ENCODE measurements at regions not wholly inside any gene's neighbourhood (a gene's known extent, or its start where the extent isn't known, plus 50 kb on each side); places are given as distances from the start of the nearest gene placed in this dataset.
"Not testable (repeated sequence)": the region's sequence is repeated elsewhere in the genome, so short reads cannot be mapped to it uniquely, and the experiment has no call there.

- H3K9me1 ChIP-seq (ENCODE audit: control insufficient read depth, extremely low read depth, insufficient read depth, low read length); H3K36me3 ChIP-seq (ENCODE audit: control insufficient read depth in 2 of 2, extremely low read depth in 1 of 2, insufficient read depth in 2 of 2, low read length in 2 of 2); H3K9ac ChIP-seq (ENCODE audit: control insufficient read depth, extremely low read depth, insufficient read depth, low read length); H2AFZ ChIP-seq (ENCODE audit: control insufficient read depth, low read length); H3K27ac ChIP-seq (ENCODE audit: control insufficient read depth, insufficient read depth, low read length); H4K20me1 ChIP-seq (ENCODE audit: control insufficient read depth, extremely low read depth, insufficient read depth, low read length); H3K4me2 ChIP-seq (ENCODE audit: control insufficient read depth, extremely low read depth, insufficient read depth, low read depth, low read length); H3K27me3 ChIP-seq (ENCODE audit: control insufficient read depth, extremely low read depth, insufficient read depth, low read length); H3K4me3 ChIP-seq (ENCODE audit: control insufficient read depth in 2 of 3, extremely low read depth in 1 of 3, insufficient read depth in 2 of 3, low read depth in 1 of 3, low read length in 3 of 3); H3K79me2 ChIP-seq (ENCODE audit: control insufficient read depth, insufficient read depth, low read length); H3K9me3 ChIP-seq (ENCODE audit: control insufficient read depth, low read depth, low read length); dilution Hi-C loops (cut with MboI; ENCODE audit: extremely low pct_ligation_motif_present, low sequenced_read_pairs); H3K4me1 ChIP-seq (ENCODE audit: control insufficient read depth, extremely low read depth, insufficient read depth, low read length); DNase-seq (ENCODE audit: low read depth, low spot score); FAIRE-seq: not testable (repeated sequence)
Observed at GRCh38 chr12:8399496-8400034, 56.2 kb upstream of the CLEC6A start.

- H3K27me3 ChIP-seq (ENCODE audit: control insufficient read depth, extremely low read depth, insufficient read depth, low read length); H3K4me1 ChIP-seq (ENCODE audit: control insufficient read depth, extremely low read depth, insufficient read depth, low read length); H3K36me3 ChIP-seq (ENCODE audit: control insufficient read depth in 2 of 2, extremely low read depth in 1 of 2, insufficient read depth in 2 of 2, low read length in 2 of 2); FAIRE-seq; H2AFZ ChIP-seq (ENCODE audit: control insufficient read depth, low read length); H4K20me1 ChIP-seq (ENCODE audit: control insufficient read depth, extremely low read depth, insufficient read depth, low read length); H3K9me1 ChIP-seq (ENCODE audit: control insufficient read depth, extremely low read depth, insufficient read depth, low read length); H3K9ac ChIP-seq (ENCODE audit: control insufficient read depth, extremely low read depth, insufficient read depth, low read length); H3K79me2 ChIP-seq (ENCODE audit: control insufficient read depth, insufficient read depth, low read length); H3K27ac ChIP-seq (ENCODE audit: control insufficient read depth, insufficient read depth, low read length); H3K4me3 ChIP-seq (ENCODE audit: control insufficient read depth in 2 of 3, extremely low read depth in 1 of 3, insufficient read depth in 2 of 3, low read depth in 1 of 3, low read length in 3 of 3); H3K4me2 ChIP-seq (ENCODE audit: control insufficient read depth, extremely low read depth, insufficient read depth, low read depth, low read length); dilution Hi-C loops (cut with MboI; ENCODE audit: extremely low pct_ligation_motif_present, low sequenced_read_pairs); H3K9me3 ChIP-seq (ENCODE audit: control insufficient read depth, low read depth, low read length); DNase-seq (ENCODE audit: low read depth, low spot score): not testable (repeated sequence)
Observed at GRCh38 chr12:8403834-8404233, 51.9 kb upstream of the CLEC6A start.

DNA sequence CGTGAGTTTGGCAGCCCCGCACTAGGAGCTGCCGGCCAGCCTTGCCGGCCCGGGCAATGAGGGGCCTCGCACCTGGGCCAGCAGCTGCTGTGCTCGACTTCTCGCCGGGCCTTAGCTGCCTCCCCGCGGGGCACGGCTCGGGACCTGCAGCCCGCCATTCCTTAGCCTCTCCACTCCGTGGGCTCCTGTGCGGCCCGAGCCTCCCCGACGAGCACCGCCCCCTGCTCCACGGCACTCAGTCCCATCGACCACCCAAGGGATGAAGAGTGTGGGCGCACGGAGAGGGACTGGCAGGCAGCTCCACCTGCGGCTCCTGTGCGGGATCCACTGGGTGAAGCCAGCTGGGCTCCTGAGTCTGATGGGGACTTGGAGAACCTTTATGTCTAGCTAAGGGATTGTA lies 51.4 kb upstream of the CLEC6A start:
- H3K9me3 ChIP-seq (ENCODE audit: control insufficient read depth, low read depth, low read length); DNase-seq (ENCODE audit: low read depth, low spot score); H3K27me3 ChIP-seq (ENCODE audit: control insufficient read depth, extremely low read depth, insufficient read depth, low read length); H3K36me3 ChIP-seq (ENCODE audit: control insufficient read depth in 2 of 2, extremely low read depth in 1 of 2, insufficient read depth in 2 of 2, low read length in 2 of 2); H3K4me2 ChIP-seq (ENCODE audit: control insufficient read depth, extremely low read depth, insufficient read depth, low read depth, low read length); H3K4me1 ChIP-seq (ENCODE audit: control insufficient read depth, extremely low read depth, insufficient read depth, low read length); H3K79me2 ChIP-seq (ENCODE audit: control insufficient read depth, insufficient read depth, low read length); H3K4me3 ChIP-seq (ENCODE audit: control insufficient read depth in 2 of 3, extremely low read depth in 1 of 3, insufficient read depth in 2 of 3, low read depth in 1 of 3, low read length in 3 of 3); dilution Hi-C loops (cut with MboI; ENCODE audit: extremely low pct_ligation_motif_present, low sequenced_read_pairs); H2AFZ ChIP-seq (ENCODE audit: control insufficient read depth, low read length); H3K9me1 ChIP-seq (ENCODE audit: control insufficient read depth, extremely low read depth, insufficient read depth, low read length); H4K20me1 ChIP-seq (ENCODE audit: control insufficient read depth, extremely low read depth, insufficient read depth, low read length); H3K9ac ChIP-seq (ENCODE audit: control insufficient read depth, extremely low read depth, insufficient read depth, low read length); FAIRE-seq; H3K27ac ChIP-seq (ENCODE audit: control insufficient read depth, insufficient read depth, low read length): not testable (repeated sequence)

Small RNA genes in the stretch of these regions (small RNA-seq; reads per million reads assigned to genes)
- 0 reads per million in 3 experiments for gene AC092745.3 (ENCODE audit: insufficient read length in 3 of 3, low read depth in 3 of 3, low replicate concordance in 1 of 3)
